Loucy (cell line): ENCODE measurements at regions not wholly inside any gene's neighbourhood (a gene's known extent, or its start where the extent isn't known, plus 50 kb on each side); places are given as distances from the start of the nearest gene placed in this dataset.

Experiments used
- EZH2phosphoT487 ChIP-seq: fragments of 200-600 bp; IDR thresholded peaks from 2 replicates; pipeline ENCODE4 v1.6.1; 2018; ENCODE audit warnings: antibody characterized with exemption, mild to moderate bottlenecking, moderate library complexity, borderline replicate concordance
- TF ChIP-seq, protein P1 (sequence below): fragments of 200-600 bp; sonication (generic); conservative IDR thresholded peaks from 2 replicates; pipeline ENCODE4 v1.5.1; 2014; ENCODE audit warnings: mild to moderate bottlenecking, antibody characterized with exemption, low read length

DNA sequence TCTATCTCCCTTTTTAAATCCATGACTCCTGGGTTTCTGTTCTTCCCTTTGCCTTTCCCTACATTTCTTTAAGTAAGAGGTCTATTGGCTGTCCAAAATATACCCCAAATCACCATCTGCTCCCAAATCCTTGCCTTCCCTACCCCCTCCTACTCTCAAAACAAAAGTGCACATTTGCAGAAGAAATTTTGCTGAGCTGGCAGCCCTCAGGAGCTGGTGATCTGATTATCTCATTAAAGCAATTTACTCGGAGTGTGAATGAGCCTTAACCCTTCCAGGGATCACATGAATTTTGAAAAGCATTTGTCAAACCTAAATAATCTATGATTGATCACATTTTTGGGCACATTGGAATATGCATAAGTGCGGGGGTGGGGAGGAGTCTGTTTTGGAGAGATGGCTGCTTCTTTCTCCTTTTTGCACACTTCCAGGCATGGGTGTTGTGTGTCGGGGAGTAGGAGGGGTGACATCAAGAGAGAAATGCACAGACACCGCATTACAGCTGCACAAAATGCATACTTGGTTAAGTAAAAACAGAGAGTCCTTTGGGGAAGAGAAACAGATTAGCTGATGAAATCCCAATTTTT lies 892.6 kb downstream of the TUSC7 start:
- TF ChIP-seq, protein P1, sequence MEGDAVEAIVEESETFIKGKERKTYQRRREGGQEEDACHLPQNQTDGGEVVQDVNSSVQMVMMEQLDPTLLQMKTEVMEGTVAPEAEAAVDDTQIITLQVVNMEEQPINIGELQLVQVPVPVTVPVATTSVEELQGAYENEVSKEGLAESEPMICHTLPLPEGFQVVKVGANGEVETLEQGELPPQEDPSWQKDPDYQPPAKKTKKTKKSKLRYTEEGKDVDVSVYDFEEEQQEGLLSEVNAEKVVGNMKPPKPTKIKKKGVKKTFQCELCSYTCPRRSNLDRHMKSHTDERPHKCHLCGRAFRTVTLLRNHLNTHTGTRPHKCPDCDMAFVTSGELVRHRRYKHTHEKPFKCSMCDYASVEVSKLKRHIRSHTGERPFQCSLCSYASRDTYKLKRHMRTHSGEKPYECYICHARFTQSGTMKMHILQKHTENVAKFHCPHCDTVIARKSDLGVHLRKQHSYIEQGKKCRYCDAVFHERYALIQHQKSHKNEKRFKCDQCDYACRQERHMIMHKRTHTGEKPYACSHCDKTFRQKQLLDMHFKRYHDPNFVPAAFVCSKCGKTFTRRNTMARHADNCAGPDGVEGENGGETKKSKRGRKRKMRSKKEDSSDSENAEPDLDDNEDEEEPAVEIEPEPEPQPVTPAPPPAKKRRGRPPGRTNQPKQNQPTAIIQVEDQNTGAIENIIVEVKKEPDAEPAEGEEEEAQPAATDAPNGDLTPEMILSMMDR = no peak
- TF ChIP-seq EZH2phosphoT487 = no peak
